Endothelial cell of umbilical vein (primary cell): ENCODE measurements at regions not wholly inside any gene's neighbourhood (a gene's known extent, or its start where the extent isn't known, plus 50 kb on each side); places are given as distances from the start of the nearest gene placed in this dataset.

Experiments
- BruUV-seq: library from RNA; stranded (reverse); fragments of 400-500 nt; replicated peaks from 2 replicates; lab custom pipeline; 2021; lab: Mats Ljungman, UMichigan
- CTCF ChIA-PET: fragments of 300-600, 350-600 bp; sonication (Branson Sonifier 250); formaldehyde crosslinking; loops from one replicate; lab custom pipeline; 2021; ENCODE audit warnings: antibody characterized with exemption, inconsistent platforms; lab: Charles Lee
- POLR2A ChIA-PET: fragments of 300-600, 350-600 bp; sonication (Branson Sonifier 250); formaldehyde crosslinking; loops from one replicate; lab custom pipeline; 2021; ENCODE audit warnings: antibody characterized with exemption, inconsistent platforms; lab: Charles Lee
- DNase-seq: peaks from one replicate; pipeline ENCODE4 v3.0.0-alpha.2; 2011; ENCODE audit warnings: low read depth, low spot score
- FAIRE-seq: peaks from 2 replicates; lab custom pipeline; 2011; peaks lifted over from hg19 to GRCh38; lab: Jason Lieb, UNC
- H2AFZ ChIP-seq: 2 replicates; pipeline ENCODE4 v1.6.0; 2012; ENCODE audit warnings: low read depth, low read length, control low read depth, inconsistent platforms
- H3K27ac ChIP-seq: 2 replicates; pipeline ENCODE4 v1.5.1; 2011; ENCODE audit warnings: low read depth, mild to moderate bottlenecking, control low read depth, low read length, moderate library complexity; ENCODE audit not compliant: insufficient read depth
- H3K27me3 ChIP-seq, 2 experiments: 2 replicates each; pipeline versions ENCODE4 v1.6.0 to v1.6.1; 2011; ENCODE audit warnings: low read length in 2 of 2, mixed read lengths in 1 of 2; ENCODE audit not compliant: control insufficient read depth in 2 of 2, insufficient read depth in 2 of 2
- H3K36me3 ChIP-seq, 2 experiments: 2 replicates in 1 of 2; 3 replicates in 1 of 2; pipeline ENCODE4 v1.5.1; 2011; ENCODE audit warnings: low read length in 2 of 2, mild to moderate bottlenecking in 1 of 2, moderate library complexity in 1 of 2; ENCODE audit not compliant: control insufficient read depth in 2 of 2, insufficient read depth in 2 of 2; ENCODE audit errors: extremely low read depth in 1 of 2
- H3K4me1 ChIP-seq: 3 replicates; pipeline ENCODE4 v1.5.1; 2011; ENCODE audit warnings: mild to moderate bottlenecking, low read length; ENCODE audit not compliant: control insufficient read depth, insufficient read depth; ENCODE audit errors: extremely low read depth
- H3K4me2 ChIP-seq: 2 replicates; pipeline ENCODE4 v1.6.1; 2011; ENCODE audit warnings: low read length, control low read depth, mixed read lengths; ENCODE audit not compliant: insufficient read depth
- H3K4me3 ChIP-seq, 3 experiments: fragments of 200-600 bp in 1 of 3; sonication (generic), shearing (Covaris generic) in 1 of 3; replicated peaks in 1 of 3; 2 replicates each; pipeline ENCODE4 v1.5.1; 2011 to 2016; ENCODE audit warnings: control low read depth in 3 of 3, low read length in 3 of 3, mild to moderate bottlenecking in 2 of 3, inconsistent platforms in 1 of 3, low read depth in 1 of 3, moderate library complexity in 1 of 3; ENCODE audit not compliant: insufficient read depth in 1 of 3
- H3K79me2 ChIP-seq: 2 replicates; pipeline ENCODE4 v1.6.0; 2012; ENCODE audit warnings: low read length, inconsistent platforms; ENCODE audit not compliant: control insufficient read depth, insufficient read depth
- H3K9ac ChIP-seq: replicated peaks from 2 replicates; pipeline ENCODE3; 2011; ENCODE audit warnings: low read length, control low read depth; ENCODE audit not compliant: insufficient read depth; ENCODE audit errors: extremely low read depth
- H3K9me1 ChIP-seq: replicated peaks from 3 replicates; pipeline ENCODE4 v1.6.0; 2011; ENCODE audit warnings: mild to moderate bottlenecking, low read length; ENCODE audit not compliant: control insufficient read depth, insufficient read depth; ENCODE audit errors: extremely low read depth
- H3K9me3 ChIP-seq: replicated peaks from 2 replicates; pipeline ENCODE4 v1.5.1; 2012; ENCODE audit warnings: low read length, inconsistent platforms; ENCODE audit not compliant: control insufficient read depth, insufficient read depth
- H4K20me1 ChIP-seq: replicated peaks from 2 replicates; pipeline ENCODE3; 2011; ENCODE audit warnings: mild to moderate bottlenecking, low read length; ENCODE audit not compliant: control insufficient read depth, insufficient read depth; ENCODE audit errors: extremely low read depth
- EZH2 ChIP-seq: IDR thresholded peaks from 2 replicates; pipeline ENCODE4 v1.6.1; 2012; ENCODE audit warnings: borderline replicate concordance, low read depth, mild to moderate bottlenecking, moderate library complexity, low read length, inconsistent platforms; ENCODE audit not compliant: severe bottlenecking
- FOS ChIP-seq: IDR thresholded peaks from 2 replicates; pipeline ENCODE4 v1.6.1; 2011; ENCODE audit warnings: mild to moderate bottlenecking, low read length, moderate library complexity, borderline replicate concordance; ENCODE audit not compliant: insufficient read depth
- GATA2 ChIP-seq: IDR thresholded peaks from 2 replicates; pipeline ENCODE4 v1.7.0; 2011; ENCODE audit warnings: low read depth, mild to moderate bottlenecking, moderate library complexity, mixed read lengths, low read length; ENCODE audit not compliant: insufficient read length, insufficient read depth
- JUN ChIP-seq: IDR thresholded peaks from 2 replicates; pipeline ENCODE4 v1.6.1; 2011; ENCODE audit warnings: borderline replicate concordance, low read depth; ENCODE audit not compliant: insufficient read length, insufficient read depth
- MYC ChIP-seq: IDR thresholded peaks from one replicate; pipeline ENCODE4 v1.6.1; 2011; ENCODE audit warnings: mild to moderate bottlenecking, low read depth, low read length
- POLR2A ChIP-seq: IDR thresholded peaks from 2 replicates; pipeline ENCODE4 v1.6.1; 2012; ENCODE audit warnings: low read depth, mild to moderate bottlenecking, control low read depth, low read length
- POLR2AphosphoS5 ChIP-seq: IDR thresholded peaks from 2 replicates; pipeline ENCODE4 v1.6.1; 2012; ENCODE audit warnings: low read depth, mild to moderate bottlenecking, control low read depth, low read length, moderate library complexity; ENCODE audit not compliant: insufficient read depth
- dilution Hi-C: fragments of 300-500 bp; cut with MboI; formaldehyde crosslinking; loops from one replicate; pipeline ENCODE4 v1.15.0; 2019; ENCODE audit warnings: low sequenced_read_pairs; ENCODE audit not compliant: extremely low pct_ligation_motif_present
- intact Hi-C: fragments of 100-400 bp; cut with micrococcal nuclease; formaldehyde crosslinking; loops from one replicate; pipeline ENCODE4 v1.10.0; 2022
- TF ChIP-seq, protein P1 (sequence below), 2 donors: IDR thresholded peaks; 1 replicate in 1 of 2; 2 replicates in 1 of 2; pipeline ENCODE4 v1.5.1; 2011; ENCODE audit warnings: low read length in 2 of 2, mild to moderate bottlenecking in 2 of 2, moderate library complexity in 2 of 2, control low read depth in 1 of 2, inconsistent platforms in 1 of 2, low read depth in 1 of 2; ENCODE audit not compliant: insufficient read depth in 1 of 2; ENCODE audit errors: extremely low read depth in 1 of 2
- TF ChIP-seq, protein P2 (sequence below): IDR thresholded peaks from 2 replicates; pipeline ENCODE4 v1.6.1; 2011; ENCODE audit not compliant: insufficient read depth, insufficient read length

- Histone ChIP-seq H3K4me3 (no peak overlapping the region), H3K4me2 (no peak overlapping the region), H3K9ac (no peak overlapping the region), H3K9me3 (peaks cover 2% of the 10 kb centered on the region), H3K27me3 (no peaks in the 10 kb centered on the region), H3K36me3 (no peaks in the 10 kb centered on the region), H3K9me1 (no peaks in the 10 kb centered on the region), H2AFZ (no peak overlapping the region), H4K20me1 (no peaks in the 10 kb centered on the region), H3K4me1 (no peaks in the 10 kb centered on the region), H3K79me2 (no peaks in the 10 kb centered on the region), H3K27ac (no peak overlapping the region)
- no peak for TF ChIP-seq GATA2
- TF ChIP-seq, protein P1, sequence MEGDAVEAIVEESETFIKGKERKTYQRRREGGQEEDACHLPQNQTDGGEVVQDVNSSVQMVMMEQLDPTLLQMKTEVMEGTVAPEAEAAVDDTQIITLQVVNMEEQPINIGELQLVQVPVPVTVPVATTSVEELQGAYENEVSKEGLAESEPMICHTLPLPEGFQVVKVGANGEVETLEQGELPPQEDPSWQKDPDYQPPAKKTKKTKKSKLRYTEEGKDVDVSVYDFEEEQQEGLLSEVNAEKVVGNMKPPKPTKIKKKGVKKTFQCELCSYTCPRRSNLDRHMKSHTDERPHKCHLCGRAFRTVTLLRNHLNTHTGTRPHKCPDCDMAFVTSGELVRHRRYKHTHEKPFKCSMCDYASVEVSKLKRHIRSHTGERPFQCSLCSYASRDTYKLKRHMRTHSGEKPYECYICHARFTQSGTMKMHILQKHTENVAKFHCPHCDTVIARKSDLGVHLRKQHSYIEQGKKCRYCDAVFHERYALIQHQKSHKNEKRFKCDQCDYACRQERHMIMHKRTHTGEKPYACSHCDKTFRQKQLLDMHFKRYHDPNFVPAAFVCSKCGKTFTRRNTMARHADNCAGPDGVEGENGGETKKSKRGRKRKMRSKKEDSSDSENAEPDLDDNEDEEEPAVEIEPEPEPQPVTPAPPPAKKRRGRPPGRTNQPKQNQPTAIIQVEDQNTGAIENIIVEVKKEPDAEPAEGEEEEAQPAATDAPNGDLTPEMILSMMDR (IDR thresholded peaks at IDR 0.05; ENCODE audit: extremely low read depth in 1 of 2, insufficient read depth in 1 of 2, low read depth in 1 of 2, low read length in 2 of 2), result no peak
- TF ChIP-seq FOS, result no peak
- no peak for TF ChIP-seq POLR2AphosphoS5
- TF ChIP-seq JUN, result no peak
- no peak for TF ChIP-seq EZH2
- no peak for TF ChIP-seq POLR2A
- TF ChIP-seq MYC, result no peak
- TF ChIP-seq, protein P2, sequence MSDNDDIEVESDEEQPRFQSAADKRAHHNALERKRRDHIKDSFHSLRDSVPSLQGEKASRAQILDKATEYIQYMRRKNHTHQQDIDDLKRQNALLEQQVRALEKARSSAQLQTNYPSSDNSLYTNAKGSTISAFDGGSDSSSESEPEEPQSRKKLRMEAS, result no peak
- ChIA-PET POLR2A (no interaction called here), CTCF (no interaction called here)
- no TSS peak for BruUV-seq
- dilution Hi-C loops, result no loop called here
- DNase-seq (no peak), FAIRE-seq (no peak)
- intact Hi-C loops, result no loop called here
Observed at GRCh38 chr3:55124371-55124770, 196.5 kb upstream of the LRTM1 start.
